ENCODE measurements at regions not wholly inside any gene's neighbourhood (a gene's known extent, or its start where the extent isn't known, plus 50 kb on each side); places are given as distances from the start of the nearest gene placed in this dataset.

GRCh38 chr3:18892756-18893155 is 255.6 kb upstream of the KCNH8 start:
- DNase-seq (ENCODE audit: extremely low read depth in 1 of 4, low spot score in 3 of 4), result no peak
- ChIA-PET CTCF (ENCODE audit: low intra/inter-chr PET ratio) (no interaction called here), POLR2A (no interaction called here)
- H4K20me1 ChIP-seq (replicated peaks; ENCODE audit: control insufficient read depth, insufficient read depth, low read length), result no peaks in the 10 kb centered on the region
- intact Hi-C loops (cut with micrococcal nuclease) (no loop called here), in situ Hi-C loops (cut with MboI) (no loop called here)
- no peaks in the 10 kb centered on the region for H3K4me1 ChIP-seq (replicated peaks in 1 of 2; ENCODE audit: control insufficient read depth in 2 of 2, insufficient read depth in 2 of 2, low read length in 2 of 2)
- no peaks in the 10 kb centered on the region for H3K79me2 ChIP-seq (ENCODE audit: control insufficient read depth, insufficient read depth, low read length)
- no peak for FAIRE-seq
- H3K9ac ChIP-seq (ENCODE audit: insufficient read depth in 1 of 2, low read depth in 2 of 2, low read length in 2 of 2), result no peak overlapping the region
- no peak for ATAC-seq
- WGBS (ENCODE audit: insufficient coverage, low coverage, missing lambda C conversion rate), result 0% methylated on average over 1 of the region's 1 CpG
- H3K9me3 ChIP-seq (replicated peaks; ENCODE audit: control insufficient read depth, insufficient read depth, low read depth, low read length), result peaks cover 2% of the 10 kb centered on the region
- H3K27ac ChIP-seq (ENCODE audit: extremely low read depth, low read depth, low read length), result no peak overlapping the region
- H3K27me3 ChIP-seq (ENCODE audit: control insufficient read depth in 2 of 2, insufficient read depth in 2 of 2, low read length in 2 of 2), result no peaks in the 10 kb centered on the region
- H3K4me3 ChIP-seq, result no peak overlapping the region
- H3K36me3 ChIP-seq (ENCODE audit: control insufficient read depth, insufficient read depth, low read length), result no peaks in the 10 kb centered on the region
- no peak overlapping the region for H2AFZ ChIP-seq (ENCODE audit: low read depth, low read length)
- BruUV-seq (replicated peaks), result no TSS peak
- H3K9me1 ChIP-seq (ENCODE audit: control insufficient read depth, insufficient read depth, low read length), result no peaks in the 10 kb centered on the region
- no peak overlapping the region for H3K4me2 ChIP-seq (ENCODE audit: insufficient read depth, low read length)
- no peak for TF ChIP-seq TEAD2 (tag; IDR thresholded peaks at IDR 0.05)
- no peak for TF ChIP-seq FOXJ3 (CRISPR knock-in tag; IDR thresholded peaks at IDR 0.05)
- no peak for TF ChIP-seq KDM4B (IDR thresholded peaks at IDR 0.05; ENCODE audit: borderline replicate concordance in 2 of 2, low read depth in 1 of 2)
- no peak for TF ChIP-seq ZNF277 (CRISPR knock-in tag; IDR thresholded peaks at IDR 0.05; ENCODE audit: borderline replicate concordance)
- no peak for TF ChIP-seq RUNX1 (IDR thresholded peaks at IDR 0.05; ENCODE audit: low read depth)
- no peak for TF ChIP-seq MAX (CRISPR knock-in tag; IDR thresholded peaks at IDR 0.05)
- TF ChIP-seq ZBTB11 (CRISPR knock-in tag; IDR thresholded peaks at IDR 0.05), result no peak
- no peak for TF ChIP-seq ZBTB43 (CRISPR knock-in tag; IDR thresholded peaks at IDR 0.05)
- TF ChIP-seq ZC3H11A (IDR thresholded peaks at IDR 0.05; ENCODE audit: low read depth, low read length), result no peak
- no peak for TF ChIP-seq MXD1 (CRISPR knock-in tag; IDR thresholded peaks at IDR 0.05; ENCODE audit: borderline replicate concordance, poor library complexity, severe bottlenecking)
- no peak for TF ChIP-seq ZNF512 (tag; IDR thresholded peaks at IDR 0.05)

Data from K562 (cell line).